HepG2 (cell line): ENCODE measurements at regions not wholly inside any gene's neighbourhood (a gene's known extent, or its start where the extent isn't known, plus 50 kb on each side); places are given as distances from the start of the nearest gene placed in this dataset.

Source experiments
- ATAC-seq: fragments of 200-7000 bp; cut with Tn5 transposase; 3 replicates; pipeline ENCODE4 v1.9.1; 2020; ENCODE audit warnings: mild to moderate bottlenecking, moderate library complexity
- BruUV-seq: library from RNA; stranded (reverse); fragments of 400-500 nt; replicated peaks from 2 replicates; lab custom pipeline; 2021; lab: Mats Ljungman, UMichigan
- CTCF ChIA-PET: fragments of 300-600 bp; formaldehyde crosslinking; extraction: SDS; loops from one replicate; lab custom pipeline; 2021; ENCODE audit warnings: low total read pairs, inconsistent platforms, low intra/inter-chr PET ratio; lab: Yijun Ruan, JAX
- POLR2A ChIA-PET: fragments of 350-600 bp; sonication (Branson Sonifier 250); formaldehyde crosslinking; loops from one replicate; lab custom pipeline; 2020; ENCODE audit warnings: antibody characterized with exemption, inconsistent platforms; lab: Yijun Ruan, JAX
- DNase-seq: peaks from one replicate; pipeline ENCODE4 v3.0.0-alpha.2; 2015; ENCODE audit warnings: low spot score
- FAIRE-seq: peaks from 3 replicates; lab custom pipeline; 2011; peaks lifted over from hg19 to GRCh38; lab: Jason Lieb, UNC
- H2AFZ ChIP-seq: one replicate; pipeline ENCODE4 v1.6.1; 2011; ENCODE audit warnings: low read length, inconsistent platforms
- H3K27ac ChIP-seq: fragments of 300-600 bp; 3 replicates; pipeline ENCODE4 v1.8.0; 2011; ENCODE audit warnings: mixed run types, mild to moderate bottlenecking, mixed read lengths, low read length, inconsistent platforms; ENCODE audit not compliant: insufficient read depth; ENCODE audit errors: extremely low read length
- H3K27me3 ChIP-seq, 2 experiments: fragments of 200-600 bp in 1 of 2; 2 replicates in 1 of 2; 3 replicates in 1 of 2; pipeline versions ENCODE4 v1.6.0 to v1.8.0; 2011; ENCODE audit warnings: low read length in 2 of 2, mild to moderate bottlenecking in 2 of 2, moderate library complexity in 2 of 2, inconsistent platforms in 1 of 2; ENCODE audit not compliant: insufficient read depth in 2 of 2, control insufficient read depth in 1 of 2
- H3K36me3 ChIP-seq, 2 experiments: fragments of 200-600 bp in 1 of 2; replicated peaks in 1 of 2; 2 replicates in 1 of 2; 3 replicates in 1 of 2; pipeline versions ENCODE4 v1.5.1 to v1.8.0; 2011; ENCODE audit warnings: low read length in 2 of 2, inconsistent platforms in 1 of 2; ENCODE audit not compliant: insufficient read depth in 2 of 2, control insufficient read depth in 1 of 2
- H3K4me1 ChIP-seq: 2 replicates; pipeline ENCODE4 v1.5.1; 2012; ENCODE audit warnings: low read length, inconsistent platforms; ENCODE audit not compliant: insufficient read depth
- H3K4me2 ChIP-seq: 2 replicates; pipeline ENCODE4 v1.6.0; 2011; ENCODE audit warnings: low read depth, low read length, inconsistent platforms
- H3K4me3 ChIP-seq, 3 experiments: fragments of 200-600 bp in 1 of 3; sonication (generic), shearing (Covaris generic) in 1 of 3; replicated peaks in 1 of 3; 2 replicates each; pipeline ENCODE4 v1.5.1; 2011 to 2016; ENCODE audit warnings: low read length in 3 of 3, inconsistent platforms in 2 of 3, low read depth in 2 of 3, mild to moderate bottlenecking in 2 of 3, control low read depth in 1 of 3, mixed read lengths in 1 of 3; ENCODE audit not compliant: insufficient read depth in 1 of 3
- H3K79me2 ChIP-seq: one replicate; pipeline ENCODE4 v1.6.1; 2011; ENCODE audit warnings: low read length, inconsistent platforms; ENCODE audit not compliant: insufficient read depth
- H3K9ac ChIP-seq: 2 replicates; pipeline ENCODE4 v1.6.0; 2011; ENCODE audit warnings: mild to moderate bottlenecking, low read depth, low read length, inconsistent platforms; ENCODE audit not compliant: insufficient read depth
- H3K9me3 ChIP-seq: 2 replicates; pipeline ENCODE4 v1.5.1; 2012; ENCODE audit warnings: mild to moderate bottlenecking, low read length
- H4K20me1 ChIP-seq: 2 replicates; pipeline ENCODE4 v1.6.0; 2011; ENCODE audit warnings: inconsistent platforms, mild to moderate bottlenecking, low read length, moderate library complexity; ENCODE audit not compliant: insufficient read depth
- MBNL3 ChIP-seq: fragments of 250-450 bp; sonication (Bioruptor Pico); conservative IDR thresholded peaks from 2 replicates; pipeline ENCODE4 v1.8.0; 2022; ENCODE audit warnings: mild to moderate bottlenecking, inconsistent platforms
- MED8 ChIP-seq: sonication (generic); formaldehyde crosslinking; IDR thresholded peaks from 2 replicates; pipeline ENCODE4 v1.8.1; 2023; ENCODE audit warnings: mild to moderate bottlenecking, missing genetic modification reagents; ENCODE audit not compliant: insufficient replicate concordance
- PHF20 ChIP-seq: sonication (generic); formaldehyde crosslinking; IDR thresholded peaks from 2 replicates; pipeline ENCODE4 v1.5.0; 2020; ENCODE audit warnings: mild to moderate bottlenecking, missing genetic modification reagents
- POLR2AphosphoS5 ChIP-seq: IDR thresholded peaks from 2 replicates; pipeline ENCODE4 v1.6.1; 2012; ENCODE audit warnings: low read depth, low read length
- SMARCC2 ChIP-seq: fragments of 450-650 bp; IDR thresholded peaks from 2 replicates; pipeline ENCODE4 v1.6.1; 2017; ENCODE audit warnings: antibody characterized with exemption, mild to moderate bottlenecking
- THAP9 ChIP-seq: sonication (generic); formaldehyde crosslinking; IDR thresholded peaks from 2 replicates; pipeline ENCODE4; 2020; ENCODE audit warnings: missing genetic modification reagents, mild to moderate bottlenecking, borderline replicate concordance
- ZBTB7B ChIP-seq: sonication (generic); formaldehyde crosslinking; IDR thresholded peaks from 2 replicates; pipeline ENCODE4 v1.4.0; 2020; ENCODE audit warnings: missing genetic modification reagents
- WGBS: methylation state at CpG from one replicate; pipeline ENCODE4 v1.1.6; 2017; ENCODE audit warnings: low lambda C conversion rate; 5-methylcytosine and 5-hydroxymethylcytosine counted together
- in situ Hi-C: cut with HindIII; loops from 2 replicates; pipeline ENCODE4 v1.10.0; 2017; ENCODE audit warnings: low pct_unique_long_range_greater_than_20kb; ENCODE audit not compliant: extremely low pct_ligation_motif_present
- intact Hi-C: fragments of 100-400 bp; cut with micrococcal nuclease; formaldehyde crosslinking; loops from one replicate; pipeline ENCODE4 v1.10.0; 2022; ENCODE audit not compliant: unreplicated experiment

DNA sequence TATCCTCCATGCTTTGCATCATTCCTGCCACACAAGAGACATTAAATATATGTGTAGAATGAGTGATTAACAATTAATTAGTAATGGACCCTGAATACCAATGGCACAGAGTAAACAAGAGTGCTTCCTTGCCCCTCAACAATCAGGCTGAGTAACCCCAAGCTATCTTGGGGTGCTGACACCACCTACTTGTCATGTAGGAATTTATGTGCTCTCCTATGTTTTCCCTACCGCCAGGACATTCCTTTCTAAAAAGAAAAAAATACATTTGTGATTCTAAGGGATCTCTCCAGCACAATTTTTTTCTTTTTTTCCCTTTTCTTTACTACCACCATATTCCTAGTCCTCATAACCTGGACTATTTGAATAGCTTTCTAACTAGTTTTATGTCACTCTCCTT, 449.1 kb downstream of the MFSD1 start:
- Histone ChIP-seq H3K4me3 (no peak overlapping the region), H2AFZ (no peak overlapping the region), H4K20me1 (no peaks in the 10 kb centered on the region), H3K9ac (no peak overlapping the region), H3K4me1 (no peaks in the 10 kb centered on the region), H3K4me2 (no peak overlapping the region), H3K79me2 (no peaks in the 10 kb centered on the region), H3K27ac (no peak overlapping the region), H3K9me3 (peaks cover 30% of the 10 kb centered on the region), H3K27me3 (no peaks in the 10 kb centered on the region), H3K36me3 (no peaks in the 10 kb centered on the region)
- WGBS, result 0% methylated on average over 1 of the region's 1 CpG
- POLR2A ChIA-PET, result no interaction called here
- FAIRE-seq (no peak), ATAC-seq (no peak), DNase-seq (no peak)
- in situ Hi-C loops, result loop anchor here (10.0 to 25.0 kb wide), 2 partner anchors 116 to 736 kb away; partner anchors contain the start of gene IL12A
- no TSS peak for BruUV-seq
- intact Hi-C loops, result no loop called here
- TF ChIP-seq PHF20 (CRISPR knock-in tag), result no peak
- no peak for TF ChIP-seq ZBTB7B
- TF ChIP-seq THAP9 (CRISPR knock-in tag), result no peak
- no peak for TF ChIP-seq POLR2AphosphoS5
- no peak for TF ChIP-seq MED8 (CRISPR knock-in tag)
- TF ChIP-seq SMARCC2, result no peak
- no peak for TF ChIP-seq MBNL3 (CRISPR knock-in tag)
- CTCF ChIA-PET, result no interaction called here
